NCI-H69 (cell line): ENCODE measurements at regions not wholly inside any gene's neighbourhood (a gene's known extent, or its start where the extent isn't known, plus 50 kb on each side); places are given as distances from the start of the nearest gene placed in this dataset.

Experiments used
- DNase-seq: peaks from one replicate; lab custom pipeline; 2025; lab: John Stamatoyannopoulos, UW

DNA sequence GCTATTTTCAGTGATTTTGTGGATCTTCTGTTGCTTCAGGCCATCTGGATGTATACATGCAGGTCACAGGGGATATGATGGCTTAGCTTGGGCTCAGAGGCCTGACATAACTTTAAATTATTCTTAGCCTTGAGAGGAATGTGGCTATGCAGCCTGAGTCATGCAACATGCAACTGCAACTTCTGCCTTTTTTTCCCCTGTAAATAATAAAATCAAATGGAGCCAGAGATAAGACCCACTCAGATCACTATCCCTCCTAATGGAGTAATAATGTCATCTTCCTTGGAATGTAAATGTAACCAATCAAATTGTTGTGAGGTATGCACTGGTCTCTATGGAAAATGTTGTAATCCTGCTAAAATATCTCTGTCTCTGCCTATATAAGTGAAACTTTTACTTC lies 54.9 kb downstream of the MAGEB17 start:
- DNase-seq = no peak

DNA sequence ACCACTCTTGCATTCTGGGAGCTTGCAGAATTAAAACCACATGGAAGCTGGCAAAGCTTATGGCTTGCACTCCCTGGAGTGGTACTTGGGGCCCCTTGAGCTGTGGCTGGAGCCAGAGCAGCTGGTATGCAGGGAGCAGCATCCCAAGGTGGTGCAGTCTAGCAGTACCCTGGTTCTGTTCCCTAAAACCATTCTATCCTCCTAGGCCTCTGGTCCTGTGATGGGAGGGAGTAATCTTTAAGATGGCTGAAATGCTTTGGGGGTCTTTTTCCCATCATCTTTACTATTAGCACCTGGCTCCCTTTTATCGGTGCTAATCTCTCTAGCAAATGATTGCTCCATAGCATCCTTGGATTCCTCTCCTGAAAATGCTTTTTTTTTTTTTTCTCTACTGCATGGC lies 56.1 kb downstream of the MAGEB17 start:
- no peak for DNase-seq

DNA sequence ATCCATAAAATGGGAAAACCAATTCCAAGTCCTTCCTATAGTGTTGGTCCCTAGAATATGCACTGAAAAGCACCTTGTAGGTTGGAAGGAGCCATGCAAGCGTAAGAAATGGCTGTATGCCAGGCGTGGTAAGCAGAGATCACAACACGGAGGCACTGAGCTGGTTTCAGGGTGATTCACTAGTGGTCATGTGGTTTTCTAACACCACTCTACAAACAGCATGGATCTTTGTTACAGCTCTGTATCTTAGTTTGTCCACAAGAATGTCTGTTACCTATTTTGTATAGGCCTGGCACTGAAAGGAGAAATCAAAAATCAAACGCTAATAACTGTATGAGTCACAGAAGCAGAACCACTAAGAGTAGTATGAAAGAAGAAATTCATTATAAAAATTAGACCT lies 71.9 kb downstream of the MAGEB17 start:
- DNase-seq = no peak

DNA sequence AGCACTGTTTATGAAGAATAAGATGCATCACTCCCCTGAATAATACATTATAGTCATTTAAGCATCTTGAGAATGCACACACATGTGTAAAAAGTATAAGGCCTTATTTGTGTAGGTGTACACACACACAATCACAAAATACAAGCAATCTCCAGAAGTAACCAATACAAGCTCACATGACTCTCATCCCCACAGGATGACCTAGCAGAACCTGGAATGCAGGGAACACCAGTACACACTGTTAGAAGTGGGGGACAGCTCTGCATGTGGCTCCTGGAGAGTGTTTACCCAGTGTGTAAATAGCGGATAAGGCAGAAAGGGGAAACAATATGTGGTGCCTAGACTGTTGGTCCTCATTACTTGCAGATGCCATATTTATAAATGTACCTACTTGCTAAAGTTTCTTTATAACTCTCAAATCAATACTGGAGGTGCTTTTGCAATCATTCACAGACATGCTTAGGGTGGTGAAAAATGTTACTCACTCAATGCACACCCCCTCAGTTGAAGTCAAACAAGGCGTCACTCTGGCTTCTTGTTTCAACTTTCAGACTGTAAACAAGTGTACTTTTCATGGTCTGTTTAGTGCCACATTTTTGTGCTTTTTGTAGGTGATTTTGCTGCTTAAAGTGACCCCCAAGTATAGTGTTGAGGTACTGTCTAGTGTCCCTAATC lies 73.1 kb downstream of the MAGEB17 start:
- DNase-seq = no peak

DNA sequence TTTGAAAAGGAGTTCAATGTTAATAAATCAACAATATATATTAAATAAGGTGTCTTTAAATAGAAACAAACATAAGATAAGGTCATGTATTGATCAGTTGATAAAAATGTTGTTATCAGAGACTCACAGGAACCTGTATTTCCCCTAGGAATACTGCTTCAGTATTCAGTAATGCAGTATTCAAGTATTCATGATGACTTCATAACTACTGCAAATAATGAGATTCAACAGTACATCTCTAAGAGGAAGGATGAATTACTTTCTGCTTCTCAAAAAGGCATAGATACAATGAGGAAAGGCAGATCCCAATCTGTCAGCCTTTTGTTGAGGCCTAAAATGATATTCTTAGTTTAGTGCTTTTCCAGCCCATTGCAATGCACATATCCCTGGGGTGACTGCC lies 73.7 kb downstream of the MAGEB17 start:
- DNase-seq = no peak

DNA sequence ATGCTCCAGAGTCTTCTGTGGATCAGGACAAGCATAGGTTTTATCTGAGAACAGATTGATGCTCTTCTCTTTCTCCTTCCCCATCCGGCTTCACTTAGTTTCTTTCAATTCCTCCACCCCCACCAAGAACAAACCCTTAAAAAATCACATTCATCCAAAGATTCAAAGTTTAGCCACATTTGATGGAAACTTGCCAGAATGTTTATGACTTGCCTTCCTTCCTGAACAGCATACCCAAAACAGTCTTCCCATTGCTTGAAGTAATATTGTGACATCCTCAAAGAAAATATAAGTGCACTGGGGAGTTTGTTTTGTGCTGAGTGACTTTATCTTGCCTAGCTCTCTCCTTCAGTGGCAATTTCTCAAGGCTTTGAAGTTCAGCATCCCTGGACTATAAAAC lies 83.0 kb downstream of the MAGEB17 start:
- DNase-seq = no peak

DNA sequence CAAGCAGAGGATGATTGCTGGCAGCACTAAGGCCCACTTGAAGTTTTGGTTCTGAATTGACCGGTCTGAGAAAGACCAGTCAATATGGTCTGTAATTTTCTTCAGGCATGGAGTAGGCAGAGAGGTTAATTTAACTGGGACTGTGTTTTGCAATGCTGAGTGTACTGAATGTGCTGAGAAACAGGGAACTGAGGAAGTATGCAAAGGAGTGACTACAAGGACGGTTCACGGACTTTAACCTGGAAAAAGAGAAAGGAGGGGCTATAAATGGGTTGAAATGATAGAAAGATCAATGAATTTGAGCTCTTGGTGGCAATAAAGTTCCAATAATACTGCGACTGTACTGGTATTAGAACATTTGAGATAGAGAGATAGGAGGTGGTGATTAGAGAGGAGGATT lies 84.5 kb downstream of the MAGEB17 start:
- no peak for DNase-seq

DNA sequence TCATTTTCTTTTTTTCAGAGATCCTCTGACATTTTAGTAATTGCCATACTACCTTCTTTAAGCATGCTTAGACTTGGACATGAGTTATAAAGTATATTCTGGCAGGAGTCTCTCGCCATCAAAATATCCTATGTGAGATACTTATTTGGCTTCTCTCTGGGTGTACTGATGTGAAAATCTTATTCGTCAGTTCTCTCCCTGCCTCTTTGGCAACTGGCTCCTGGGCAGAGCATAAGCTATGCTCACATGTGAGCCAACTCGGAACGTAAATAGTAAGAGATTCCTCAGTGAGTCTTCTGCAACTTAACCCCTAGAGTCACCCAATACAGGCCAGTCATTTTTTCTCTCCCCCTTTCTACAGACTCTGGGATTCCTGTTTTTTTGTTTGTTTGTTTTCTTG lies 91.6 kb downstream of the MAGEB17 start:
- DNase-seq = no peak

DNA sequence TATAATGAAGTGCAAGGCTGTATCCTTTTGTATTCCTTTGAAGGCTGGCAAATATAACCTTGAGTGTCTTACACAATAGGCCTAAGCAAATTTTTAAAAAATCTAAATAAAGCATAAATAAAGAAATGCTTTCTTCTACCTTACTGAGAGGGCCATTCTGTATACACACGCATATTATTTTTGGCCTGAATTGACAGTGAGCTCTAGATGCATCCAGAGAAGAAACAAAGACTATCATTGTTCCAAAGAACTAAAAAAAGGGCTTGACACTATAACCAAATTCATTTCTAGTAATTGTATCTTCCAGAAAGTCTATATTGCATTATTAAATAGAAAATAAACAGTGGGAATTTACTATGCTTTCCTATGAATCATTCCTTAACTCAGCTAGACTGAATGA lies 100.2 kb downstream of the MAGEB17 start:
- DNase-seq = no peak

DNA sequence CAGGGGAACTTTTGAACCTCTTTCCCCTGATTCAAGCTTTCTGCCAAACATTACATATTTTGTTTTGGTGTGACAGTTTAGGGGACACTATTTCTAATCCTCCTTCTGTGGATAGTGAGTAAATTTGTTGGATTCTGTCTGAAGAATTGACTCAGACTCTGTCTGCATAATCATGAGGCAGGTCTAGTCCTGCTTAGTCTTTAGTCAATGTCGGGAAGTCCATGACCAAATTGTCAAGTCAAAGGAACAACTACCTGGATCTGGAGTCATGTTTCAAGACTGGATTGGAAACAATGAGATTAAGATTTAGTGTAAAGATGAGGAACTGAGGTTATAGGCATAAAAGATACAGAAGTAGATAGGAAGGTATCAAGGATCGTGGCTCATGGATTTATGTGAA lies 100.9 kb downstream of the MAGEB17 start:
- DNase-seq = no peak

DNA sequence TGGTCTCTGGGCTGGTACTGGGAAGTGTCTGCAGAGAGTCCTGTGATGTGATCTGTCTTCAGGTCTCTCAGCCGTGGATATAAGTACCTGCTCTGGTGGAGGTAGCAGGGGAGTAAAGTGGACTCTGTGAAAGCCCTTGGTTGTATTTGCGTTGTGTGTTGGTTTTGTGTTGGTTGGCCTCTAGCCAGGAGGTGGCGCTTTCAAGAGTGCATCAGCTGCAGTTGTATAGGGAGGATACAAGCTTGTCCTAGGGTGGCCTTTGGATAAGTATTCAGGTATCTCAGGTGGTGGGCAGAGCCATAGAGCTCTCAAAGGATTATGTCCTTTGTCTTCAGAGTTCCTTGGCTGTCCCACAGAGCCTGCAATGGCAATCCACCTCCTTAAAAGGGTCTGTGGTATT lies 111.6 kb downstream of the MAGEB17 start:
- DNase-seq = peak; percentile 18

DNA sequence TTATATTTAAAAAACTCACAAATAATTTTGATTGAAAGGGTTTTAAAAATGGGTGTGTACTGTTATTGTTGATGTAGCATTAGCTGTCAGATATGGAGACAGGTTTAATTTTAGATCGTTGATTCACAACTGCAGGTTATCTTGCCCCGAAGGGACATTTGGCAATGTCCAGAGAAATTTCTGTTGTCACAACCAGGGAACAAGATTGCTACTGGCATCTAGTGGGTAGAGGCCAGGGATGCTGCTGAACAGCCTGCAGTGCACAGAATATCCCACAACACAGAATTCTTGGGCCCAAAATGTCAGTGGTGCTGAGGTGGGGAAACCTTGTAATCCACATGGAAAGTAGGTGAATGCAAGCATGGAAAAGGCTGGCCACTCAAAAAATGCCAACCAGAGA lies 114.9 kb downstream of the MAGEB17 start:
- DNase-seq = no peak

DNA sequence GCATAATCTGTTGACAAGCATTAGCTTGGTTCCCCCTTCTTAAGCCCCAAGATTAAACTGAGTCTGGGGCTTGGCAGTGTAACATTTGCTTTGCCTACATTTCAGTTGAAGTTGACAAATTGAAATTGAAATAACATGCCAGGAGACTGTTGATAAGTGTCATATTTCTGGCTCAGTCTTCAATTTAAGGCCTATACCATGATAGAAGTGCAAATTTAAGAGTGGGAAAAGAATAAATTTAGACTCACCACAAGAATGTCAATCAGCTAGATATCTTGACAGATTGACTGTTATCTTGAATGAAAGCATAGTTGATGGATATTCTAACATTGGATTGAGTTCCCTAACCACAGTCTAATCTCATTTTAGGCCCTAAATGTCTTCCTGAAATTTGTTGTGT lies 117.6 kb downstream of the MAGEB17 start:
- no peak for DNase-seq

DNA sequence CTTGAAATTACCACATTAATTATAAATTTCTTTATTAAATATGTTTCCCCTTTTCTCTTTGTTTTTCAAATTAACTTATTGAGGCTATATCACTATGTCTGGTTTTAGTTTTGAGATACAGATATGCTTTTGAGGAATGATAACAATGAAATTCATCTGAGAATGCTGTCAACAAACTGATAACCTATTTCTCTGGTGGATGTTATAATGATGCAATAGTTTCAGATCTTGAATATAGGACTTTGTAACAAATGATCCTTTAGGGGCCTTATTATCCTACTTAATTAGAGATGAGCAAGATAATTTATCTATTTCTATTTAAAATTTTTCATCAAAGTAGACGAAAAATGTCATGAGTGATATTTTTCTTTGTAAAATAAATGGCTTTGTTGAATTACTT lies 123.7 kb downstream of the MAGEB17 start:
- DNase-seq = no peak

DNA sequence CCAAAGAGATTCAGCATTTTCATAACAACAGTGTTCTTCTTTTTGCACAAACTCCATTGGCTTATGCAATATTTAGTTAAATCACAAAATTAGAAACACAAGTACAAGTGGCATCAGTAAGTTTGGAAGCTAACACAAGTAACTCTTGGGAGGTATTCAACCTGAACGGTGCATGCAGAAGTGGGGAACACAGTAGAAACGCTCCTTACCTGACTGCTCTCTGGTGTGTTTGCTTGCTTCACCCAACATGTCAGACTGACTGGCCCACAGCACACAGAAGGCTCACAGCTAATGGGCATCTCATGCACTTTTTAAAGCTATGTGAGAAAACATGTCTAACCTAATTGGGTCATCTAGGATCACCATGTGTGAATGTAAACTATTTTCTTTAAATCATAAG lies 133.6 kb downstream of the MAGEB17 start:
- no peak for DNase-seq

DNA sequence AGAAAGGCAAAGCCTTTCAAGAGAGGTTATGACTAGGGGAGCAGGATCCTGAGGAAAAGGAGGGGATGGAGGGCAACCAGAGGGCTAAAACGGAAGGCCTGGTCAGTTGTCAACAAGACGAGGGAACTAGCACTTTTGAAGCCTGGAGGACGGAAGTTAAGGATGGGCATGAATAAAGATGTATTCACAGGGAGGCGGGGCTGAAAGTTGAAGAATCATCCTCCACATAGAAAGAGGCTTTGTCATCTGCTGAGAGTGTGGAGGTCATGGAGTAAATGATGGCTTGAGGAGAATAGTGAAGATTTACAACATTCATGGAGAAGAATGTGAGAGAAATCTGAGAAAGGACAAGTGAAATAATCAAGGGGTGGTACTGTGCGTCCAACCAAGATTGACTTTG lies 137.5 kb downstream of the MAGEB17 start:
- DNase-seq = no peak

DNA sequence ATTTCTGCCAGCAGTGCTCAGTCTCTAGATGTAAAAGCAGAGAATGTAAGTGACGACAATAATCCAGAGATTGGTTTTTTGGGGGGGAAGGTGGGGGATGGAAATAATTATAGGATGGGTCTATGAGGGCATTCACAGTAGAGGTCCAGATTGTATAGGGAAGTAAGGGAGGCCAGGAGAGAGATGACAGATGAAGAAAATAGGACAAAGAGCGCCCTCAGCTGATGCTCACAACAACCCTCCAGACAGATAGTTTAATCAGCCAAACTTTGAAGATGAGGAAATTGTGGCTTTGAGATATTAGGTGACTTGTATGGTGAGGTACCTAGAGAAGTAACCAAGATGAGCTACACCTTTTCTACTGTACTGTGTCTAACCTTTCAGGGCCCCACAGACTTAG lies 137.9 kb downstream of the MAGEB17 start:
- DNase-seq = no peak

DNA sequence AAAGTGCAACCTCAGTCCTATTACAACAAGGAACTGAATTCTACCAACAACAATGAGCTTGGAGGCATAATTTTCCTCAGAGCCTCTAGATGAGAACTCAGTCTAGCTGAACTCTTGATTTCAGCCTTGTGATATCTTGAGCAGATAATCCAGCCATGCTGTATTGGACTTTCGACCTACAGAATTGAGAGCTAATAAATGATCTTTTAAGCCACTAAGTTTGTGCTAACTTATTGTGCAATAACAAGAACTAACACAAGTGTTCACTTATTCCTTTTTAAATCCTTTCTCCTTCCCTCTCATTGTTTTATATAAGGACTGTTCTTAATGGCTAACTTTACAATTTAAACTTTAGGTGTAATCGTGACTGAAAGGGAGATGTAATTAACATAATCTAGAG lies 140.7 kb downstream of the MAGEB17 start:
- DNase-seq = no peak

DNA sequence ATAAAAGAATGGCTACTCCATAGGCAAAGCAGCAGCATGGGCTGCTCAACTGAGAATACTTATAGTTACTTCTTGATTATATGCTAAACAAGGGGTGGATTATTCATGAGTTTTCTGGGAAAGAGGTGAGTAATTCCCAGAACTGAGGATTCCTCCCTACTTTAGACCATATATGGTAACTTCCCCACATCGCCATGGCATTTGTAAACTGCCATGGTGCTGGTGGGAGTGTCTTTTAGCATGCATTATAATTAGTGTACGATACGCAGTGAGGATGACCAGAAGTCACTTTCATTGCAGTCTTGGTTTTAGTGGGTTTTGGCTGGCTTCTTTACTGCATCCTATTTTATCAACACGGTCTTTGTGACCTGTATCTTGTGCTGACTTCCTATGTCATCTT lies 141.5 kb downstream of the MAGEB17 start:
- no peak for DNase-seq

DNA sequence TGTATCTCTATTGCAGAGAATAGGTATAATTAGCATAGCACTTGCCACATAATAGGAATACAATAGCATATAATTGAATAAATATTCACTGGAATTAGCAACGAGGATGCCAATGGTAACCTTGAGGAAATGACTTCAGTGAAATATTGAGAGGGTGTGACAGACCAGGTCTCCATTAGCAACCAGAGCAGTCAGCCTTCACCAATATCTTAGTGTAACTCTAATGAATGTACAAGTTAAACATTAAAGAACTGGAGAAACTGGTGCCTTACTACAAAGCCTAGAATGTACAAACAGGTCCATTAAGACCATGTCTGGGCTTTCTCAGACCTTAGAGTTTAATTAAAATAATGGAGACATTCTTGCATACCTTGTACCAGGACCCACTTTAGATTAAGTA lies 143.0 kb downstream of the MAGEB17 start:
- DNase-seq = no peak

DNA sequence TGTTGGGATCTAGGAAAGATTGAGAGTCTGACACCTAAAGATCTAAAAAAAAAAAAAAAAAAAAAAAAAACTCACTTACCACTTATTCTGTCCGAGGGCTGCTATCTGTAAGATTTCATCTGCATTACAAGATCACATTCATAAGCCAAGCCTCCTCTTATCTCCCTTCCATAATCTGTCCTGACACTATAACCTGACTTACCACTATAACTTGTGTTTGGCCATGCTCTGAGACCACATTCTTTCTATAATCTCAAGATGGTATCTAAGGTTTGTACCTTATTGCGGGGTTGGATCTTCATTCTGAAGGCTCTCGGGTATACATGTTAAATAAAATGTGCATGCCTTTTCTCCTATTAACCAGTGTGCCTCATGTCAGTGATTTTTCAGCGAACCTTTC lies 144.4 kb downstream of the MAGEB17 start:
- no peak for DNase-seq

DNA sequence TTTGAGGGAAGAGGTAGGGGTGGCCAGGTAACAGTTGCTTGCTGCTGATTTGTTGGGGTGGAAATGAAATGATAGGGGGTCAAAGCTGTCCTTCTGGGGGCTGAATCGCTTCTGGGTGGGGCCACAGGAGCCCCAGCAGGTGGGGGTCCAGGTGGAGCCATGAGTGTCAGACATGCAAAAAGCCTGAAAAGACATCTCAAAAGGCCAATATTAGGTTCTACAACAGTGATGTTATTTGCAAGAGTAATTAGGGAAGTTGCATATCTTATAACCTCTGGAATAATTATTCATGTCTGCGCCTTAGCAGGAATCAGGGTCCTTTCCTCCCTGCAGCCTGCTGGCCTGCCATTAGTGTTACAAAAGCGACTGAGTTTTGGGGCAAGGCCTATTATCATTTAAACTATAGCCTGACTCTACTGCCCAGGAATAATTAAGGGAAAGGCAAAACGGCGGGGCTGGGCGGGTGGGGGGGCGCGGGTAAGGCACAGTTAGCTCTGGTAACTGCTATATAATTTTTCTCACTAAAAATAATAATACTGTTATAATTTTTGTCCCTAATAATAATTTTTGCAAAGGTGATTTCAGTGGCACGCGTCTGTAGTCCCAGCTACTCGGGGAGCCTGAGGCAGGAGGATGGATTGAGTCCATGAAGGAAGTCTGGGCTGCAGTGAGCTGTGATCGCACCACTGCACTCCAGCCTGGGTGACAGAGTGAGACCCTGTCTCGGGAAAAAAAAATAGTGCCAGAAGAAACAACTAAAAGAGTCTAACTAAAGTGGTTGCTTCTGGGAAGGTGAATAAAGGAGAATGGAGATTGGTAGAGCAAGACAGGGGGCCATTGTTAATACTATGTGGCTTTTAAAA lies 145.7 kb downstream of the MAGEB17 start:
- DNase-seq = no peak

DNA sequence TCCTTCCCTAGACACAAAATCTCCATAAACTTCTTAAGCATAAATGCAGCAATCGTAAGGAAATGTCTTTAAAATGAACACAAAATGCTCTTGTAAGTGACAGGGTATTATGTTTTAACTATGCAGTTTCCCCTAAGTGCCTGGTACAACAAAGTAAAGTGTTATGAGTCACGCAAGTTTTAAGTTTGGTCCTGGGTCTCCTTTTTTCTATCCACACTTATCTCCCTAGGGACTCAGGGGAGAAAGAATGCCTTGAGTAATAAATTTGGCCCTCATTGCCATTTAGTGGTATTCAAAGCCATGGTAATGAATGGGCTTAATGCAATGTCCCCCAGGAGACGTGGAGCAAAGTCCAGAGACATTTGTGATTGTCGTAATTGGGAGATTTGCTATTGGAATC lies 149.1 kb downstream of the MAGEB17 start:
- DNase-seq = no peak

DNA sequence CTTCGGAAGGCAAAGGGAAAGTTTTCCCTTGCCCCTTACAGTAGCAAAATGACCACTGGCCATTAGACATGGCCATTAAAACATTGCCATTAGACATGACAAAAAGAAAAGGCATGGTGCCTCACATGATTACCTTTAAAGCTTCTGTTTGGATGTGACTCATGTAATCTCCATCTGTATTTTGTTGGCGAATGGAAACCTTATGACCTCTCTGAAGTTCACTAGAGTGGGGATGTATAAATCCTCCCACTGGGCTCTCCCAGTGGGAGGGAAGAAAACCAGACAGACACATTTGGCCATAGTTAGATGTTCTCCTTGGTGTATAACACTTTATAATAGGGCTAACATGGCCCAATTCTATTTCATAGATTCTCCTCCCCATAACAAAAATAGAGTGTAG lies 152.6 kb downstream of the MAGEB17 start:
- no peak for DNase-seq
